ENCODE measurements at regions not wholly inside any gene's neighbourhood (a gene's known extent, or its start where the extent isn't known, plus 50 kb on each side); places are given as distances from the start of the nearest gene placed in this dataset.

- in situ Hi-C loops (cut with HindIII; ENCODE audit: extremely low pct_ligation_motif_present, low pct_unique_long_range_greater_than_20kb): no loop called here
- no peak for ATAC-seq
- no peak overlapping the region for H3K4me2 ChIP-seq (ENCODE audit: low read depth, low read length)
- WGBS (ENCODE audit: low lambda C conversion rate): 4% methylated on average over 7 of the region's 7 CpGs
- intact Hi-C loops (cut with micrococcal nuclease; ENCODE audit: unreplicated experiment): no loop called here
- TF ChIP-seq ZNF639 (CRISPR knock-in tag; conservative IDR thresholded peaks at IDR 0.05): no peak
- TF ChIP-seq XRCC5 (optimal IDR thresholded peaks at IDR 0.05; ENCODE audit: low read length): no peak
- no peak for TF ChIP-seq ZNF75D (CRISPR knock-in tag; IDR thresholded peaks at IDR 0.05; ENCODE audit: borderline replicate concordance)
- no peak for TF ChIP-seq ZNF710 (CRISPR knock-in tag; IDR thresholded peaks at IDR 0.05; ENCODE audit: borderline replicate concordance)
- no peak for TF ChIP-seq NCOA5 (CRISPR knock-in tag; IDR thresholded peaks at IDR 0.05)
- no peaks in the 10 kb centered on the region for H3K79me2 ChIP-seq (ENCODE audit: insufficient read depth, low read length)
- H4K20me1 ChIP-seq (ENCODE audit: insufficient read depth, low read length): no peaks in the 10 kb centered on the region
- CTCF ChIA-PET (ENCODE audit: low intra/inter-chr PET ratio, low total read pairs): no interaction called here
- H3K27me3 ChIP-seq (ENCODE audit: control insufficient read depth in 1 of 2, insufficient read depth in 2 of 2, low read length in 2 of 2): no peaks in the 10 kb centered on the region; a peak in 1 of 5 replicates
- BruUV-seq (replicated peaks): no TSS peak
- no peak overlapping the region for H3K9ac ChIP-seq (ENCODE audit: insufficient read depth, low read depth, low read length)
- POLR2A ChIA-PET: no interaction called here
- no peaks in the 10 kb centered on the region for H3K36me3 ChIP-seq (replicated peaks in 1 of 2; ENCODE audit: control insufficient read depth in 1 of 2, insufficient read depth in 2 of 2, low read length in 2 of 2)
- no peaks in the 10 kb centered on the region for H3K9me3 ChIP-seq (ENCODE audit: low read length)
- H3K4me3 ChIP-seq (replicated peaks in 1 of 3; ENCODE audit: insufficient read depth in 1 of 3, low read depth in 2 of 3, low read length in 3 of 3): no peak overlapping the region
- no peak for DNase-seq (ENCODE audit: low spot score)
- H3K4me1 ChIP-seq (ENCODE audit: insufficient read depth, low read length): no peaks in the 10 kb centered on the region
- FAIRE-seq: no peak
- H2AFZ ChIP-seq (ENCODE audit: low read length): no peak overlapping the region
- no peak overlapping the region for H3K27ac ChIP-seq (ENCODE audit: extremely low read length, insufficient read depth, low read length)
Measured at GRCh38 chr2:119068154-119068725, 90.3 kb downstream of the C1QL2 start.

Measured in HepG2 (cell line).